CD4-positive, alpha-beta T cell treated with Interleukin-21 for 1 hour (primary cell): ENCODE measurements at regions not wholly inside any gene's neighbourhood (a gene's known extent, or its start where the extent isn't known, plus 50 kb on each side); places are given as distances from the start of the nearest gene placed in this dataset.
"Not testable (repeated sequence)": the region's sequence is repeated elsewhere in the genome, so short reads cannot be mapped to it uniquely, and the experiment has no call there.

Source experiments
- DNase-seq: peaks from one replicate; pipeline ENCODE4 v3.0.0-alpha.2; 2020

DNA sequence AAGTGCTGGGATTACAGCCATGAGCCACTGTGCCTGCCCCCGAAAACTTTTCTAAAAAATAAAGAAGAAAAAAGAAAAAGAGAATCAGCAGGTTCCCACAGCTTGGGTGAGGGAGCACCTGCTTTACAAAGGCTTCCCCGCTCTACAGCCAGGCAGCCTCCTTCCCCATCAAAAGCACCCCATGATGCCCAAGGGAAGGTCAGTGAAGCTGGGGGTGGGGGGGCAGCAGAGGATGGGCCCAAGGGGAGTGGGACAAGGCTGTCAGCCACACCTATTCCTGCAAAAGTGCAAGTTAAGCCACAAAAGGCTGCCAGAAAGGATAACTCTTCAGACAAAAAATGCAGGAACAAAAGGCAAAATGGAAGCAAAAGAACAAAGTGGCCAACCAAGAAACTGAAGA lies 72.5 kb downstream of the FAM50B start:
- no peak for DNase-seq

DNA sequence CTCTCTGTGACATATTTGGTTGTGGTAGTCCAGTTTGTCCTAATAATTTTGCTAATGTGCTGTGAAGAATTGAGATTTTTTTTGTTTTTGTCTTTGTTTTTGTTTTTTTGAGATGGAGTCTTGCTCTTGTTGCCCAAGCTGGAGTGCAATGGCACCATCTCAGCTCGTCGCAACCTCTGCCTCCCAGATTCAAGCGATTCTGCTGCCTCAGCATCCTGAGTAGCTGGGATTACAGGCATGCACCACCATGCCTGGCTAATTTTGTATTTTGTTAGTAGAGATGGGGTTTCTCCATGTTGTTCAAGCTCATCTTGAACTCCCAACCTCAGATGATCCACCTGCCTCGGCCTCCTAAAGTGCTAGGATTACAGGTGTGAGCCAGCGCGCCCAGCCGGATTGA lies 73.4 kb downstream of the FAM50B start:
- DNase-seq = not testable (repeated sequence)

DNA sequence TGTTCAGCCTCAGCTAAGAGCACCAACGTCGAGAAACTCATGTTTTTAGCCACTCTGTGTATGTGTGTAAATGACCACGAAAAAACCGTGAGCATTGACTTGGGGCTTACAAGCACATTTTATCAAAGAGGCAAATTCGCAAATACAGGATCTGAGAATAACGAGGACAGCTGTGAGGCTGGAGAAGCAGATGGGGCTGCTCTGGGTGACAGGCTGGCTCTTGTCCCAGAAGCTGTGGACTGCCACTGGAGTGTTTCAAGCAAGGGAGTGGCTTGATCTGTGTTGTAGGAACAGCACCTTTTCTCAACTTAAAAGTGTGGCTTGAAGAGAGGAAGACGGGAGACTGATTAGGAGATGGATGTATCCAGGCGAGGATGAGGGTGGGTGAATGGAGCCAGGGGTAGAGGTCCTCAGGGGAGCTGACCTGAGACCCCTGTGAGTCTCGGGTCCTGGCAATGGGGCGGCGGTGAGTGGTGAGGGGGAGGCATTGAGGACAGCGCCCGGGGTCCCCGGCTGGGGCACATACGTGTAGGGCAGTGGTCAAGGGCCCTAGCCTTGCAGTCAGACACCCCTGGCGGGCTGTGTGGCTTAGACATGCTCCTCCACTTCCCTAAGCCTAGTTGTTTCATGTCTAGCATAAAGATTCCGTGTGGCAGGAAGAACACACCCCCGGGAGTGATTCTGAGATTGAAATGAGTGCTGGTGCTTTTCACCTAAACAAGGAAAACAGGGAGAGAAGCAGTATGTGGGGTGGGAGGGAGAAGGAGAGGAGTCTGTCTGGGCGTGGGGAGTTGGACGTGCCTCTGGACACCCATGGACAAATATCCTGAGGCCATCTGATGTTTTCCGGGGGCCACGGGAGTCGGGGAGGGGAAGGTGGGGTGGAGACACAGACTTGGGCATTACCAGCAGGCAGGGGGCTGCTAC lies 76.3 kb downstream of the FAM50B start:
- not testable (repeated sequence) for DNase-seq

GRCh38 chr6:3926150-3926482 lies 76.9 kb downstream of the FAM50B start:
- no peak for DNase-seq

GRCh38 chr6:3928111-3928510 lies 78.9 kb downstream of the FAM50B start:
- no peak for DNase-seq

GRCh38 chr6:3929281-3929798 lies 80.2 kb downstream of the FAM50B start:
- no peak for DNase-seq

DNA sequence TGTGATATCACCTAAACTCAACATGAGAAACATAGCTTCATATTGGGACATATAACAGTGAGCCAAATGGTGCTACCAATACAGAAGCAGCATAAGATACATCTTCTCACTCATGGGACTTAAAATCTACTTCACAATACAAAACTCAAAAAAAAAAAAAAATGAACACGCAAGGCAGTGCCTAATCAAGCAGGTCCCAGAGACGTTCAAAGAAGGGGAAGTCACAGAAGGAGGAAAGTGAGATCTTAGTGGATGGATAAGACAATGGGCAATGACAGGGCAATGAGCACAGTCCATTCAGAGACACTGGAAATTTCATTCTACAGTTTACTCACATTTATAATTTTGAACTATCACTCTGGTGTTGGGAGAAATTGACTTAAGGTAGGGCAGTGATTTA lies 88.3 kb downstream of the FAM50B start:
- no peak for DNase-seq

GRCh38 chr6:3938715-3939367 lies 89.7 kb downstream of the FAM50B start:
- DNase-seq = no peak

- no peak for DNase-seq
Observed at GRCh38 chr6:3939368-3939958, 90.3 kb downstream of the FAM50B start.

- DNase-seq = no peak
Observed at GRCh38 chr6:3939964-3940363, 90.8 kb downstream of the FAM50B start.

DNA sequence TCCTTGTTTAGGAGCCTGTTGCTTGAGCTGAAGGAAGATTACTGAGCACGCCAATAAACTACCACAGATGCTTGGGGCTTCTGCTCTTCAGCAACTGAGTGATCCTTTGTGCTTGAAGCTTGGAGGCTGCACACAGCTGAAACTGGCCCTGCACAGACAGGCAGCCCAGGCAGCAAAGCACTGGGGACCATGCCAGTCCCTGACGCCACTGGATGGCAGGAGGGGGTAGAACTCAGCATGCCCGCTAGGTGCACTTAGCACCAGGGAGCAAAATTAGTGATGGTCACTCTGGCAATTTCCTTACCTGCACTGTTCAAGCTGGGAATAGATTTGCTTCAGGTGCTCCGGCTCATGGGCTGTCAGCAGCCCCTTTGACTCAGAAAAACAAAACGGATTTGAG lies 91.5 kb downstream of the FAM50B start:
- no peak for DNase-seq

DNA sequence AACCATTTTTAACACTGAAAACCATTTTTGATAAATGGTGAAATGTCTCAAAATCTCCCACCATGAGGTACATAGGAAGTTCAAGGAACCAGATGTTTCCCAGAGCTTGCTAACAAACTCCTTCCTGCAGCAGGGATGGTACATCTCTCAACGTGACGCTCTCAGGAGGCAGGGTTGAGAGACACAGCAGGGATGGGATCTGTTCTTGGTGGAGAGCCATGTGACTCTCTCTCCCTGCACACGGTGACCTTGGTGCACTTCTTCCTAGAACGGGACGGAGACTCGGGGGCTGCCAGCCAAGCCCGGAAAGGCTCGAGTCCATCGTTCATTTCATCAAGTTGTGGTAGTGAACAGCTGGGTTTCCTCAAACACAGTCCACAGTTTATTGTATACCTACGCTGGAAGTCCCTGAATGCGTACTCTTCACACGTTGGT lies 94.2 kb downstream of the FAM50B start:
- DNase-seq = no peak

- no peak for DNase-seq
Observed at GRCh38 chr6:3944246-3944645, 95.1 kb downstream of the FAM50B start.

DNA sequence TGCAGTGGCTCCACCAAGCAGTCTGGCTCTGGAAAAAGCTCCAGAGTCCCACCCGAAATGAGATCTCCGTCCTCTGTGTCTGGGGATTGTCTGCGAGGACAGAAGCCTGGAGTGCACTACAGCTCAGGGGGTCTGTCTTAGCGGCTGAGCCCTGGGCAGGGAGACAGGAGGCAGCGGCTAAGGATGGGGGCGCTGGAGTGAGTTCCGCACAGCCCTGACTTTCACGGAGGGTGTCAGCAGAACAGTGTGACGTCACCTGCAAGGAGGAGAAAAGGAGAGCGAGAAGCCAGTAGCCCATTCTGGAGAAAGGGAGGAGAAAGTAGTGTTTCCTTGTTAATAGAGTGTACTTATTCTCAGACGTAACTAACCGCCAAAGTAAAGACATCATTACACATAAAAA lies 97.6 kb downstream of the FAM50B start:
- no peak for DNase-seq

DNA sequence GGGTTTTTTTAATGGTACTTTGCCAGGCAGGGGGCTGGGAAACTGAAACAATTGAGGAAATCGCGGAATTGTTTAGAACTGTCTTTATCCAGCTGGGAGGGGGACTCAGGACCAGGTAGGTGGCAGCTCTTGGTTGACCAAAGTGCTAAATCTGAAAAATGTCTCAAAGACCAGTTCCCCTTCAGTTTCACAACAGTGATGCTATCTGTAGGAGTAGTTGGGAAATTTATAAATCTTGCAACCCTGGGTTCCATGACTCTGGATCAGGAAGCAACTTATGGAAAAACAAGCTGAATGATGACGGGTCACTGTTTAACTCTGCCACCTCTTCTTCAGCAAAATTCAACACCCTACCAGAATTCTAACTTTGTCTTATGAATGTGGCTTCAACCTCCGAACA lies 99.7 kb downstream of the FAM50B start:
- no peak for DNase-seq

DNA sequence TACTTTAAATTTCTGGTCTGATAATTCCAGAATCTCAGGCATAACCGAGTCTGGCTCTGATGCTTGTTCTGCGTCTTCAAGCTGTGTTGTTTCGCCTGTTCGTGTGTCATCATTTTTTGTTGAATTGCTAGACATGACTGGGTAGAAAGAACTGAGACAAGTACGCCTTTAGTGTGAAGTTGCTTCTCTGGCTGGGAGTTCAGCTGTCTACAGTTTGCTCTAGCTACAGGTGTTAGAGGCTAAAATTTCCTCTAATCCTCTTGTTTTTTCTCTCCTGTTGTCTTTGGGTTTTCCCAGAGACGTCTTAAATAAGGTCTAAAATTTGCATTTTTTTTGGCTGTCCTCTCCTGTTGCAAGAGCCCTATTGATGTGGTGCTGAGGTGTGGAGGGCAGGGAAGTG lies 100.3 kb downstream of the FAM50B start:
- no peak for DNase-seq

DNA sequence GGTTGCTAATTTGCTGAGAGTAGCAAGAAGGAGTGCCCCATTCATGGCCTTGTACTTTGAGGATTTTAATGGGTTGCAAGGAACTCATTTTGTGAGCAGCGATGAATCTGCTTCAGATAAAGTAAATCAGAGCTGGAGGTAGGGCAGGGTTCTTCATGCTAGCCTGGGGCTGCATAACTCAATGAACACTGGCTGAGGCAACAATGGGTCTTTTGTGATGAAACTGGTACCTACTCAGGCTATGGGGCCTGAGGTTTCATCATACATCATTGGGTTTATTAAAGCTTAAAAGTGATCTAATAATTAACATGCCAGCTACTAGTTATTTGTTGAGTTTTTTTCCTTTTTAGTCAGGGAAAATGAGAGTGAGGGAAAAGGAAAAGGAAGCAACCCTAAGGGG lies 106.9 kb downstream of the FAM50B start:
- DNase-seq = no peak

- DNase-seq = no peak
Observed at GRCh38 chr6:3957321-3957720, 108.1 kb downstream of the FAM50B start.

DNA sequence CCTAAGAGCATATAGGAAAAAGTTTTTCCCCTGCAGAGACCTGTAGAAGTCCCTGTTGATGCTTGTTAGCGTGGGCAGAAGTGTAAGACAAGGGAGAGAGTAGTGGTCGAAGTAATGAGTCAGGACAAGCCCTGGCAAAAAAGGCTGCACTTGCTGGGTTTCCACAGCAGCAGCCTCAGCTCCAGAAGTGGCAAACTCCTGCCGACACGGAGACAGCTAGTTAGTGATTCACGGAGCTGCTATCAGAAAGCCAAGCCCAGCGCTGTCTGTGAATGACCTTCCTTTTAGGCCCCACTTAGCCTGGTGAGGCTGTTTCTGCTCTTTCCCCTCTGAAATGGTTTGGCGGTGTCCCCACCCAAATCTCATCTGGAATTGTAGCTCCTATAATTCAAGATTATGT lies 109.1 kb downstream of the FAM50B start:
- no peak for DNase-seq

DNA sequence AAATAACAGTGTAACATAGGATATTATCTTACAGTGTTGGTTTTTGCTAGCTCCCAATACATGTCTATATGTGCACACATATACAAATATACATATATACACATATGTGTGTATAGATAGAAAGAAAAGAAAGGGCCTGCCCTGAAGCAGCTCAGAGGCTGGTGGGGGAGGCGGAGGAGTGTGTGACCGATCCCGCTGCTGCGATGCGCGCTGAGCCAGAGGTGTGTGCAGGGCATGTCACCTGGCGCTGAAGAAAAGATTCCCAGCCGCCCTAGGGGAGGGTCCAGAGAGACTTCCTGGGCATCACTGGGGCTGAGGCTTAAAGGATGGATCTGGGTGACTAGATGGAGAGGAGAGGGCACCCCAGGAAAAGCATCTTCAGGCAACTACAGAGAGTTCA lies 110.2 kb downstream of the FAM50B start:
- no peak for DNase-seq

- DNase-seq = no peak
Observed at GRCh38 chr6:3960754-3961361, 111.7 kb downstream of the FAM50B start.

DNA sequence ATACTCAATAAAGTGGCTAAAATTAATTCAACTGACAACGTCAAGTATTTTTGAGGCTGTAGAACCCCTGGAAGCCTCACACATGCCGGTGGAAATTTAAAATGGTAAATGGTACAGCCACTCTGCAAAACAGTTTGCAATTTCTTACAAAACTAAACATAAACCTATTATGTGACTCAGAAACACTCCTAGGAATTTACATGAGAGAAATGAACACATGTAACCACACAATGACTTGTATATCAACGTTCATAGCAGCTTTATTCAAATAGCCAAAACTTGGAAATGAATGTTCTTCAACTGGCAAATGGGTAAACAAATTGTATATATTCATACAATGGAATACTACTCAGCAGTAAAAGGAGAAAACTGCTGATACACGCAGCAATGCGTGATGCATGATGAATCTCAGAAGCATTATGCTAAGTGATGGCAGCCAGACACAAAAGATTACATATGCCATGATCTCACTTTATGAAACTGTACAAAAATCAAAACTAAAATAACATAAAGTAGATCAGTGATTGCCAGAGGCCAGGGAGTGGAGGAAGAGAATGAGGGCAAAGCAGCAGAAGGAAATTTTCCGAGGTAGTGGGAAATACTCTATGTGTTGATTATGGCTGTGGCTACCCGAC lies 112.5 kb downstream of the FAM50B start:
- DNase-seq = no peak
